ENCODE measurements at regions not wholly inside any gene's neighbourhood (a gene's known extent, or its start where the extent isn't known, plus 50 kb on each side); places are given as distances from the start of the nearest gene placed in this dataset.
"Not testable (repeated sequence)": the region's sequence is repeated elsewhere in the genome, so short reads cannot be mapped to it uniquely, and the experiment has no call there.

- not testable (repeated sequence) for TF ChIP-seq POLR2A (IDR thresholded peaks at IDR 0.05); CTCF (IDR thresholded peaks at IDR 0.05 in 4 of 5, conservative IDR thresholded peaks at IDR 0.05 in 1 of 5)
Observed at GRCh38 chr5:71398400-71398799, 57.1 kb upstream of the BDP1 start.

All from gastrocnemius medialis (tissue), 4 donors.